GM23248 (cell line): ENCODE measurements at regions not wholly inside any gene's neighbourhood (a gene's known extent, or its start where the extent isn't known, plus 50 kb on each side); places are given as distances from the start of the nearest gene placed in this dataset.
A peak's percentile ranks its signal among the peaks of the same experiment; 100 is the strongest.

Source experiments
- DNase-seq: peaks from one replicate; pipeline ENCODE4 v3.0.0-alpha.2; 2015
- H2AFZ ChIP-seq: fragments of 200-600 bp; sonication (generic); 2 replicates; pipeline ENCODE4 v1.6.1; 2016; ENCODE audit warnings: antibody characterized with exemption
- H3F3A ChIP-seq: fragments of 200-600 bp; sonication (generic); 2 replicates; pipeline ENCODE4 v1.6.1; 2016; ENCODE audit warnings: mild to moderate bottlenecking, antibody characterized with exemption, mixed run types; ENCODE audit not compliant: insufficient read depth
- H3K27ac ChIP-seq: fragments of 200-600 bp; sonication (generic); 2 replicates; pipeline ENCODE4 v1.5.1; 2016; ENCODE audit warnings: mild to moderate bottlenecking
- H3K27me3 ChIP-seq: fragments of 200-600 bp; sonication (generic); replicated peaks from 2 replicates; pipeline ENCODE4 v1.6.1; 2016; ENCODE audit warnings: mild to moderate bottlenecking; ENCODE audit not compliant: insufficient read depth
- H3K36me3 ChIP-seq: fragments of 200-600 bp; sonication (generic); 2 replicates; pipeline ENCODE4 v1.6.1; 2016; ENCODE audit warnings: low read depth, mild to moderate bottlenecking
- H3K4me1 ChIP-seq: fragments of 200-600 bp; sonication (generic); 2 replicates; pipeline ENCODE4 v1.6.1; 2016; ENCODE audit warnings: mild to moderate bottlenecking; ENCODE audit not compliant: insufficient read depth
- H3K4me2 ChIP-seq: fragments of 200-600 bp; sonication (generic); one replicate; pipeline ENCODE4 v1.6.1; 2016; ENCODE audit warnings: mild to moderate bottlenecking; ENCODE audit not compliant: unreplicated experiment
- H3K4me3 ChIP-seq: fragments of 200-600 bp; sonication (generic); 2 replicates; pipeline ENCODE4 v1.5.1; 2016; ENCODE audit warnings: mild to moderate bottlenecking
- H3K79me2 ChIP-seq: fragments of 200-600 bp; sonication (generic); 2 replicates; pipeline ENCODE4 v1.6.1; 2016; ENCODE audit warnings: mild to moderate bottlenecking; ENCODE audit not compliant: insufficient read depth
- H3K9ac ChIP-seq: fragments of 200-600 bp; sonication (generic); 2 replicates; pipeline ENCODE4 v1.6.1; 2016; ENCODE audit warnings: mild to moderate bottlenecking
- H3K9me2 ChIP-seq: fragments of 200-600 bp; sonication (generic); 2 replicates; pipeline ENCODE4 v1.6.1; 2016; ENCODE audit warnings: mixed run types, mild to moderate bottlenecking, moderate library complexity; ENCODE audit not compliant: insufficient read depth
- H3K9me3 ChIP-seq: fragments of 200-600 bp; sonication (generic); one replicate; pipeline ENCODE4 v1.6.1; 2017; ENCODE audit warnings: low read depth
- H4K20me1 ChIP-seq: fragments of 200-600 bp; sonication (generic); 2 replicates; pipeline ENCODE4 v1.6.0; 2016; ENCODE audit not compliant: insufficient read depth
- EZH2 ChIP-seq: fragments of 200-600 bp; sonication (generic); IDR thresholded peaks from 2 replicates; pipeline ENCODE4 v1.6.1; 2018; ENCODE audit warnings: antibody characterized with exemption, mild to moderate bottlenecking; ENCODE audit not compliant: insufficient read depth, poor library complexity, severe bottlenecking
- EZH2phosphoT487 ChIP-seq: fragments of 200-600 bp; sonication (generic); IDR thresholded peaks from 2 replicates; pipeline ENCODE4 v1.6.1; 2018; ENCODE audit warnings: antibody characterized with exemption, moderate library complexity, mild to moderate bottlenecking, low read depth; ENCODE audit not compliant: insufficient read depth
- WGBS, 2 experiments: methylation state at CpG; one replicate each; pipeline ENCODE4 v1.1.6; 2015 to 2017; ENCODE audit warnings: low lambda C conversion rate in 2 of 2, low coverage in 1 of 2; ENCODE audit errors: missing lambda C conversion rate in 2 of 2; 5-methylcytosine and 5-hydroxymethylcytosine counted together
- in situ Hi-C: fragments of 300-500 bp; cut with MboI; formaldehyde crosslinking; loops from 2 replicates; pipeline ENCODE4 v1.15.0; 2020

GRCh38 chr7:35437619-35438275, 183.8 kb upstream of the TBX20 start:
- Histone ChIP-seq H4K20me1 (no peaks in the 10 kb centered on the region), H3K27ac (no peak overlapping the region), H3F3A (no peaks in the 10 kb centered on the region), H2AFZ (no peak overlapping the region), H3K9me2 (no peaks in the 10 kb centered on the region), H3K79me2 (no peaks in the 10 kb centered on the region), H3K4me1 (no peaks in the 10 kb centered on the region), H3K4me3 (no peak overlapping the region), H3K27me3 (no peaks in the 10 kb centered on the region; the same call in 1 of the 2 replicates), H3K4me2 (no peak overlapping the region), H3K9me3 (no peaks in the 10 kb centered on the region), H3K36me3 (no peaks in the 10 kb centered on the region), H3K9ac (no peak overlapping the region)
- no peak for DNase-seq
- in situ Hi-C loops: no loop called here
- TF ChIP-seq EZH2phosphoT487 (no peak), EZH2 (no peak)
- WGBS, 2 experiments: 0% methylated on average over 2 of the region's 2 CpGs

- H3K4me1 ChIP-seq: no peaks in the 10 kb centered on the region
- H3K9me3 ChIP-seq: no peaks in the 10 kb centered on the region
- WGBS, 2 experiments: 10 to 13% methylated on average over 5 of the region's 5 CpGs
- no peaks in the 10 kb centered on the region for H4K20me1 ChIP-seq
- H3K9me2 ChIP-seq: no peaks in the 10 kb centered on the region
- no peaks in the 10 kb centered on the region for H3F3A ChIP-seq
- H2AFZ ChIP-seq: no peak overlapping the region
- H3K27ac ChIP-seq: no peak overlapping the region
- no peaks in the 10 kb centered on the region for H3K79me2 ChIP-seq
- H3K4me3 ChIP-seq: no peak overlapping the region
- no peak for DNase-seq
- H3K9ac ChIP-seq: no peak overlapping the region
- TF ChIP-seq EZH2: no peak
- TF ChIP-seq EZH2phosphoT487: no peak
- no peaks in the 10 kb centered on the region; the same call in 1 of the 2 replicates for H3K27me3 ChIP-seq
- no peak overlapping the region for H3K4me2 ChIP-seq
- in situ Hi-C loops: no loop called here
- H3K36me3 ChIP-seq: no peaks in the 10 kb centered on the region
Observed at GRCh38 chr7:35436452-35436851, 182.6 kb upstream of the TBX20 start.

- H3K79me2 ChIP-seq: no peaks in the 10 kb centered on the region
- H3K4me3 ChIP-seq: no peak overlapping the region
- no peaks in the 10 kb centered on the region for H3K4me1 ChIP-seq
- H3K27me3 ChIP-seq: no peaks in the 10 kb centered on the region; the same call in 1 of the 2 replicates
- TF ChIP-seq EZH2: no peak
- TF ChIP-seq EZH2phosphoT487: no peak
- no peaks in the 10 kb centered on the region for H3K9me2 ChIP-seq
- DNase-seq: peak; percentile 11
- no peaks in the 10 kb centered on the region for H3K9me3 ChIP-seq
- H2AFZ ChIP-seq: no peak overlapping the region
- 37 to 38% methylated on average over 7 of the region's 7 CpGs for WGBS, 2 experiments
- in situ Hi-C loops: no loop called here
- H3K27ac ChIP-seq: no peak overlapping the region
- H3K9ac ChIP-seq: no peak overlapping the region
- H3K36me3 ChIP-seq: no peaks in the 10 kb centered on the region
- H3K4me2 ChIP-seq: no peak overlapping the region
- no peaks in the 10 kb centered on the region for H3F3A ChIP-seq
- no peaks in the 10 kb centered on the region for H4K20me1 ChIP-seq
Observed at GRCh38 chr7:35430547-35431153, 176.8 kb upstream of the TBX20 start.

GRCh38 chr7:35424869-35425495, 171.1 kb upstream of the TBX20 start:
- Histone ChIP-seq H3F3A (no peaks in the 10 kb centered on the region), H3K9me3 (no peaks in the 10 kb centered on the region), H4K20me1 (no peaks in the 10 kb centered on the region), H3K27ac (no peak overlapping the region), H3K4me2 (no peak overlapping the region), H3K36me3 (no peaks in the 10 kb centered on the region), H2AFZ (no peak overlapping the region), H3K9me2 (no peaks in the 10 kb centered on the region), H3K27me3 (0 out of 2 replicates have a peak, but pooled peaks cover 17% of the 10 kb centered on the region), H3K9ac (no peak overlapping the region), H3K4me3 (no peak overlapping the region), H3K79me2 (no peaks in the 10 kb centered on the region), H3K4me1 (no peaks in the 10 kb centered on the region)
- in situ Hi-C loops: no loop called here
- 14 to 15% methylated on average over 4 of the region's 4 CpGs for WGBS, 2 experiments
- no peak for TF ChIP-seq EZH2phosphoT487
- no peak for TF ChIP-seq EZH2
- peak; percentile 73 for DNase-seq
